OCI-LY7 (cell line): ENCODE measurements at regions not wholly inside any gene's neighbourhood (a gene's known extent, or its start where the extent isn't known, plus 50 kb on each side); places are given as distances from the start of the nearest gene placed in this dataset.

ENCODE experiments used
- BruUV-seq: library from RNA; stranded (reverse); fragments of 400-500 nt; replicated peaks from 2 replicates; lab custom pipeline; 2021; lab: Mats Ljungman, UMichigan
- CTCF ChIA-PET: fragments of 300-600 bp; sonication (Branson Sonifier 250); formaldehyde crosslinking; loops from one replicate; lab custom pipeline; 2022; ENCODE audit warnings: antibody characterized with exemption; ENCODE audit not compliant: unreplicated experiment; lab: Charles Lee
- POLR2A ChIA-PET: fragments of 300-600 bp; sonication (Branson Sonifier 250); formaldehyde crosslinking; loops from one replicate; lab custom pipeline; 2022; ENCODE audit warnings: antibody characterized with exemption; lab: Charles Lee
- DNase-seq: peaks from one replicate; pipeline ENCODE4 v3.0.0-alpha.2; 2015; ENCODE audit warnings: low spot score
- H2AFZ ChIP-seq: fragments of 200-600 bp; sonication (generic), shearing (Covaris generic); 2 replicates; pipeline ENCODE4 v1.6.1; 2014; ENCODE audit warnings: mild to moderate bottlenecking, antibody characterized with exemption, low read length, moderate library complexity
- H3K27ac ChIP-seq: fragments of 200-600 bp; sonication (generic); 2 replicates; pipeline ENCODE4 v1.5.1; 2014; ENCODE audit warnings: mixed run types, low read depth, mild to moderate bottlenecking, moderate library complexity, low read length, inconsistent platforms; ENCODE audit not compliant: poor library complexity, severe bottlenecking
- H3K36me3 ChIP-seq: fragments of 200-600 bp; sonication (generic); 2 replicates; pipeline ENCODE4 v1.6.1; 2014; ENCODE audit warnings: mild to moderate bottlenecking, antibody characterized with exemption, low read length, moderate library complexity, mixed read lengths; ENCODE audit not compliant: insufficient read depth
- H3K4me1 ChIP-seq: fragments of 200-600 bp; sonication (generic); 2 replicates; pipeline ENCODE4 v1.5.1; 2014; ENCODE audit warnings: mild to moderate bottlenecking, low read length; ENCODE audit not compliant: insufficient read depth, poor library complexity, severe bottlenecking
- H3K4me2 ChIP-seq: fragments of 200-600 bp; sonication (generic); 2 replicates; pipeline ENCODE4 v1.6.1; 2014; ENCODE audit warnings: mild to moderate bottlenecking, low read length
- H3K4me3 ChIP-seq: fragments of 200-600 bp; sonication (generic); 2 replicates; pipeline ENCODE4 v1.5.1; 2014; ENCODE audit warnings: mild to moderate bottlenecking, low read depth, low read length; ENCODE audit not compliant: poor library complexity, severe bottlenecking
- H3K79me2 ChIP-seq: fragments of 200-600 bp; sonication (generic); 2 replicates; pipeline ENCODE4 v1.6.1; 2016; ENCODE audit warnings: low read depth, mild to moderate bottlenecking, low read length, moderate library complexity, mixed read lengths; ENCODE audit not compliant: insufficient read depth
- H3K9me2 ChIP-seq: fragments of 200-600 bp; sonication (generic); 2 replicates; pipeline ENCODE4 v1.6.1; 2016; ENCODE audit warnings: mild to moderate bottlenecking, low read length, mixed read lengths; ENCODE audit not compliant: insufficient read depth
- H3K9me3 ChIP-seq: fragments of 200-600 bp; sonication (generic); 2 replicates; pipeline ENCODE4 v1.6.1; 2014; ENCODE audit warnings: mild to moderate bottlenecking, mixed run types, low read length, mixed read lengths
- H4K20me1 ChIP-seq: fragments of 200-600 bp; sonication (generic); 2 replicates; pipeline ENCODE4 v1.6.1; 2014; ENCODE audit warnings: mild to moderate bottlenecking, antibody characterized with exemption, low read length, moderate library complexity, mixed read lengths; ENCODE audit not compliant: insufficient read depth
- CTCF ChIP-seq: fragments of 200-600 bp; sonication (generic); conservative IDR thresholded peaks from 2 replicates; pipeline ENCODE4 v1.5.1; 2014; ENCODE audit warnings: mild to moderate bottlenecking, antibody characterized with exemption, low read length, moderate library complexity, mixed read lengths
- EZH2phosphoT487 ChIP-seq: fragments of 200-600 bp; sonication (generic); IDR thresholded peaks from 2 replicates; pipeline ENCODE4 v1.6.1; 2018; ENCODE audit warnings: low read depth, borderline replicate concordance, mild to moderate bottlenecking, mixed run types, antibody characterized with exemption, low read length, moderate library complexity, mixed read lengths
- intact Hi-C: fragments of 100-400 bp; cut with micrococcal nuclease; formaldehyde crosslinking; loops from one replicate; pipeline ENCODE4 v1.10.0; 2022; ENCODE audit not compliant: unreplicated experiment

GRCh38 chr7:130994378-130995115 is 260.5 kb upstream of the KLF14 start:
- no TSS peak for BruUV-seq
- H3K4me3 ChIP-seq, result no peak overlapping the region
- POLR2A ChIA-PET, result interaction anchor here (0.5 to 1.0 kb wide), 3 partner anchors 9 to 75 kb away, joined by 4 to 5 read pairs (median 5); no protein-coding TSS in a partner anchor

GRCh38 chr7:130995252-130996081 is 261.5 kb upstream of the KLF14 start:
- ChIA-PET CTCF (interaction anchor here (0.7 to 1.1 kb wide), 2 partner anchors 13 to 17 kb away, joined by 3 to 4 read pairs; no protein-coding TSS in a partner anchor), POLR2A (interaction anchor here (1.0 kb wide), 1 partner anchor 9 kb away, joined by 4 read pairs; no protein-coding TSS in a partner anchor)
- BruUV-seq, result no TSS peak
- Histone ChIP-seq H3K4me2 (no peak overlapping the region), H3K4me1 (no peaks in the 10 kb centered on the region), H3K27ac (no peak overlapping the region), H3K4me3 (no peak overlapping the region), H3K9me3 (no peaks in the 10 kb centered on the region), H3K36me3 (peaks cover 9% of the 10 kb centered on the region; the same call in 1 of the 2 replicates), H3K9me2 (no peaks in the 10 kb centered on the region), H4K20me1 (peaks cover 8% of the 10 kb centered on the region), H3K79me2 (no peaks in the 10 kb centered on the region), H2AFZ (no peak overlapping the region)
- no peak for DNase-seq
- TF ChIP-seq CTCF (no peak), EZH2phosphoT487 (no peak)
- intact Hi-C loops, result no loop called here

More at GRCh38 chr7:130994378-130995115, 260.5 kb upstream of the KLF14 start:
- H3K4me2 ChIP-seq, result peak overlapping the region; percentile 11; the same call in 1 of the 2 replicates
- H3K27ac ChIP-seq, result no peak overlapping the region
- CTCF ChIA-PET, result interaction anchor here (0.7 to 1.1 kb wide), 2 partner anchors 12 to 18 kb away, joined by 3 to 4 read pairs; no protein-coding TSS in a partner anchor
- peaks cover 8% of the 10 kb centered on the region for H4K20me1 ChIP-seq
- no peaks in the 10 kb centered on the region for H3K4me1 ChIP-seq
- TF ChIP-seq EZH2phosphoT487 (no peak), CTCF (no peak)
- H2AFZ ChIP-seq, result no peak overlapping the region
- no peaks in the 10 kb centered on the region for H3K79me2 ChIP-seq
- H3K9me3 ChIP-seq, result no peaks in the 10 kb centered on the region
- intact Hi-C loops, result no loop called here
- H3K36me3 ChIP-seq, result peaks cover 9% of the 10 kb centered on the region; the same call in 1 of the 2 replicates
- H3K9me2 ChIP-seq, result no peaks in the 10 kb centered on the region
- DNase-seq, result no peak
